IMR-90 (cell line): ENCODE measurements at regions not wholly inside any gene's neighbourhood (a gene's known extent, or its start where the extent isn't known, plus 50 kb on each side); places are given as distances from the start of the nearest gene placed in this dataset.

ENCODE experiments used
- ATAC-seq: fragments of 200-7000 bp; cut with Tn5 transposase; 2 replicates; pipeline ENCODE4 v1.9.1; 2020; ENCODE audit warnings: low read depth, mild to moderate bottlenecking, moderate library complexity
- BruUV-seq: library from RNA; stranded (reverse); fragments of 400-500 nt; replicated peaks from 2 replicates; lab custom pipeline; 2021; lab: Mats Ljungman, UMichigan
- CTCF ChIA-PET: fragments of 300-600 bp; formaldehyde crosslinking; extraction: SDS; loops from one replicate; lab custom pipeline; 2021; ENCODE audit warnings: antibody characterized with exemption; lab: Yijun Ruan, JAX
- POLR2A ChIA-PET: fragments of 300-600 bp; sonication (Branson Sonifier 250); formaldehyde crosslinking; loops from one replicate; lab custom pipeline; 2022; ENCODE audit warnings: antibody characterized with exemption; ENCODE audit not compliant: unreplicated experiment; lab: Charles Lee
- DNase-seq: peaks from one replicate; pipeline ENCODE4 v3.0.0; 2013
- H2AFZ ChIP-seq: replicated peaks from 2 replicates; pipeline ENCODE3; 2013; ENCODE audit warnings: low read length, mild to moderate bottlenecking; ENCODE audit not compliant: poor library complexity
- H2AK5ac ChIP-seq: 2 replicates; pipeline ENCODE4 v1.6.1; 2013; ENCODE audit warnings: low read depth, low read length, inconsistent platforms
- H2AK9ac ChIP-seq: replicated peaks from 2 replicates; pipeline ENCODE3; 2013; ENCODE audit warnings: mild to moderate bottlenecking, low read depth, low read length, moderate library complexity; ENCODE audit not compliant: poor library complexity
- H2BK120ac ChIP-seq: 2 replicates; pipeline ENCODE4 v1.6.1; 2013; ENCODE audit warnings: low read depth, low read length, inconsistent platforms
- H2BK15ac ChIP-seq: 3 replicates; pipeline ENCODE4 v1.6.1; 2013; ENCODE audit warnings: low read depth, low read length, inconsistent platforms
- H2BK20ac ChIP-seq: 2 replicates; pipeline ENCODE4 v1.6.1; 2013; ENCODE audit warnings: low read depth, mild to moderate bottlenecking, inconsistent platforms, low read length, moderate library complexity
- H2BK5ac ChIP-seq: 2 replicates; pipeline ENCODE4 v1.6.1; 2013; ENCODE audit warnings: mild to moderate bottlenecking, low read depth, low read length, inconsistent platforms; ENCODE audit not compliant: poor library complexity, severe bottlenecking
- H3K14ac ChIP-seq: replicated peaks from 2 replicates; pipeline ENCODE4 v1.6.1; 2013; ENCODE audit warnings: low read depth, low read length, inconsistent platforms
- H3K18ac ChIP-seq: 2 replicates; pipeline ENCODE4 v1.6.1; 2013; ENCODE audit warnings: low read depth, low read length, control low read depth
- H3K23ac ChIP-seq: 2 replicates; pipeline ENCODE4 v1.6.1; 2013; ENCODE audit warnings: low read depth, low read length, inconsistent platforms
- H3K27ac ChIP-seq: 2 replicates; pipeline ENCODE4 v1.5.1; 2013; ENCODE audit warnings: mild to moderate bottlenecking, control low read depth, low read length; ENCODE audit not compliant: insufficient read depth
- H3K27me3 ChIP-seq: 2 replicates; pipeline ENCODE4 v1.6.1; 2013; ENCODE audit warnings: low read length; ENCODE audit not compliant: control insufficient read depth, insufficient read depth
- H3K36me3 ChIP-seq: 2 replicates; pipeline ENCODE4 v1.6.1; 2013; ENCODE audit warnings: low read length, mixed read lengths; ENCODE audit not compliant: control insufficient read depth, insufficient read depth
- H3K4ac ChIP-seq: 2 replicates; pipeline ENCODE4 v1.6.1; 2013; ENCODE audit warnings: low read depth, low read length, inconsistent platforms
- H3K4me1 ChIP-seq: 2 replicates; pipeline ENCODE4 v1.6.1; 2013; ENCODE audit warnings: low read length, mixed read lengths; ENCODE audit not compliant: control insufficient read depth, insufficient read depth
- H3K4me2 ChIP-seq: 2 replicates; pipeline ENCODE4 v1.6.1; 2013; ENCODE audit warnings: low read depth, mild to moderate bottlenecking, control low read depth, low read length, moderate library complexity
- H3K4me3 ChIP-seq: 2 replicates; pipeline ENCODE4 v1.5.1; 2013; ENCODE audit warnings: low read depth, mild to moderate bottlenecking, control low read depth, low read length, moderate library complexity; ENCODE audit not compliant: insufficient read depth
- H3K56ac ChIP-seq: 2 replicates; pipeline ENCODE4 v1.6.1; 2013; ENCODE audit warnings: low read length, inconsistent platforms; ENCODE audit not compliant: insufficient read depth; ENCODE audit errors: extremely low read depth
- H3K79me1 ChIP-seq, 2 experiments: 2 replicates each; pipeline ENCODE4 v1.6.1; 2013; ENCODE audit warnings: low read length in 2 of 2, inconsistent platforms in 1 of 2, low read depth in 1 of 2
- H3K9ac ChIP-seq: 2 replicates; pipeline ENCODE4 v1.6.1; 2013; ENCODE audit warnings: low read depth, low read length, control low read depth
- H3K9me1 ChIP-seq: 2 replicates; pipeline ENCODE4 v1.6.1; 2013; ENCODE audit warnings: low read length, inconsistent platforms; ENCODE audit not compliant: insufficient read depth
- H3K9me3 ChIP-seq: 2 replicates; pipeline ENCODE4 v1.6.1; 2013; ENCODE audit warnings: low read length; ENCODE audit not compliant: control insufficient read depth, insufficient read depth
- H4K20me1 ChIP-seq: 2 replicates; pipeline ENCODE4 v1.6.1; 2013; ENCODE audit warnings: low read length, inconsistent platforms; ENCODE audit not compliant: insufficient read depth
- H4K5ac ChIP-seq: 2 replicates; pipeline ENCODE4 v1.6.1; 2013; ENCODE audit warnings: mild to moderate bottlenecking, low read depth, low read length, control low read depth
- H4K8ac ChIP-seq, 2 experiments: 2 replicates each; pipeline ENCODE4 v1.6.1; 2013; ENCODE audit warnings: low read depth in 2 of 2, low read length in 2 of 2, control low read depth in 1 of 2, inconsistent platforms in 1 of 2
- H4K91ac ChIP-seq: 2 replicates; pipeline ENCODE4 v1.6.1; 2013; ENCODE audit warnings: low read depth, low read length, inconsistent platforms; ENCODE audit not compliant: insufficient read depth
- USF2 ChIP-seq: fragments of 150-350 bp; IDR thresholded peaks from 2 replicates; pipeline ENCODE4 v1.6.1; 2017; ENCODE audit warnings: mild to moderate bottlenecking, antibody characterized with exemption, low read length, low read depth
- WGBS, 2 experiments: methylation state at CpG; one replicate each; pipeline versions ENCODE4 v1.1.5 to v1.1.7; 2013; ENCODE audit warnings: missing lambda C conversion rate in 2 of 2; ENCODE audit not compliant: insufficient read length in 1 of 2; ENCODE audit errors: extremely low coverage in 2 of 2; 5-methylcytosine and 5-hydroxymethylcytosine counted together
- dilution Hi-C: fragments of 300-500 bp; cut with HindIII; formaldehyde crosslinking; loops from one replicate; pipeline ENCODE4 v1.14.3; 2018; ENCODE audit warnings: low sequenced_read_pairs; ENCODE audit not compliant: unreplicated experiment
- in situ Hi-C: fragments of 300-500 bp; cut with MboI; formaldehyde crosslinking; loops from 3 replicates; pipeline ENCODE4 v1.14.3; 2019; ENCODE audit warnings: low sequenced_read_pairs, inconsistent platforms, mixed read lengths
- intact Hi-C: fragments of 100-400 bp; cut with micrococcal nuclease; formaldehyde crosslinking; loops from 2 replicates; pipeline ENCODE4 v1.10.0; 2022

DNA sequence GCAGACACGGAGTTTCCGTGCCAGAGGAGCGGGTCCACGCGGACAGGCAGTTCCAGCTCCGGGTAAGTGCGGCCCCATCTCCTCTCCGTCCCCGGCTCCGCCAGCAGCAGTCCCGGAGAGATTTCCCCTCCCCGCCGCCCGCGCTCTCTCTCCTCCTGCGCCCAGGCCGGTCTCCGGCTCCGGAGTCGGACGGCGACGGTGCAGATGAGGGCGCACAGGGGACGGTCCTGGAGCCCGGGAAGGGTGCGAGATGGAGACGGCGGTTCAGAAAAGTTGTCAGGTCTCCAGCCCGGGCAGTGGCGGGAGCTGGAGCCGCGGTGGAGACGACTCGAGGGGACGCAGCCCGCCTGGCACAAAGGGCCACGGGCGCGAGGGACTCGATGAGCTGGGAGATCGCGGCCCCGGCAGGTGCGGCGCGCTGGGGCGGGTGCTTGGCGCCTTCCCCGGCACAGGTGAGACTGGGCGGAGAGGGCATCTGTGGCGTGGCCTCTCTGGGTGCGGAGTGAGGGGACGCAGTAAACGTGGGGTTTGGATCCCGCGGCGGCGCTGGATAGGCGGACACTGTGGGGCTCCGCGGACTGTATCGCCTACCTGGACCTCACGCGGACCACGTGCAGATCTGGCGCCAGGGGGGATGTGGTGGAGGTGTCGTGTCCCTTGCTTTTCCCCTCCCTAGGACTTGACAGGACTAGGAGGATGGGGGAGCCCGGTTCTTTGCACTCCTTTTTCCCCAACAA is 1540.3 kb upstream of the TMEM132C start:
- H3K4ac ChIP-seq, result no peak overlapping the region
- H2AK5ac ChIP-seq, result no peak overlapping the region
- no peak overlapping the region for H3K23ac ChIP-seq
- intact Hi-C loops (no loop called here), dilution Hi-C loops (no loop called here), in situ Hi-C loops (no loop called here)
- H3K79me1 ChIP-seq, result no peaks in the 10 kb centered on the region
- peaks cover 30% of the 10 kb centered on the region for H3K9me3 ChIP-seq
- BruUV-seq, result no TSS peak
- no peaks in the 10 kb centered on the region for H3K4me1 ChIP-seq
- POLR2A ChIA-PET, result no interaction called here
- H3K14ac ChIP-seq, result no peak overlapping the region
- no peak overlapping the region for H2BK5ac ChIP-seq
- no peak overlapping the region for H2BK120ac ChIP-seq
- no peak for TF ChIP-seq USF2
- H3K27ac ChIP-seq, result no peak overlapping the region
- H4K5ac ChIP-seq, result no peak overlapping the region
- no peak overlapping the region for H3K4me3 ChIP-seq
- H3K36me3 ChIP-seq, result no peaks in the 10 kb centered on the region
- H4K20me1 ChIP-seq, result no peaks in the 10 kb centered on the region
- no peak overlapping the region for H3K9ac ChIP-seq
- ATAC-seq (no peak), DNase-seq (no peak)
- H2BK15ac ChIP-seq, result no peak overlapping the region
- H3K27me3 ChIP-seq, result no peaks in the 10 kb centered on the region
- no peak overlapping the region for H4K8ac ChIP-seq
- H3K18ac ChIP-seq, result no peak overlapping the region
- no peak overlapping the region for H3K4me2 ChIP-seq
- CTCF ChIA-PET, result no interaction called here
- H2AK9ac ChIP-seq, result no peak overlapping the region
- no peak overlapping the region for H3K56ac ChIP-seq
- WGBS, 2 experiments, result 6% methylated on average over 18 of the region's 69 CpGs; no CpG with 5 or more reads in 1 of the 2 experiments
- no peak overlapping the region for H2AFZ ChIP-seq
- H2BK20ac ChIP-seq, result no peak overlapping the region
- no peaks in the 10 kb centered on the region for H3K9me1 ChIP-seq
- H4K91ac ChIP-seq, result no peak overlapping the region
